ENCODE measurements at regions not wholly inside any gene's neighbourhood (a gene's known extent, or its start where the extent isn't known, plus 50 kb on each side); places are given as distances from the start of the nearest gene placed in this dataset.

DNA sequence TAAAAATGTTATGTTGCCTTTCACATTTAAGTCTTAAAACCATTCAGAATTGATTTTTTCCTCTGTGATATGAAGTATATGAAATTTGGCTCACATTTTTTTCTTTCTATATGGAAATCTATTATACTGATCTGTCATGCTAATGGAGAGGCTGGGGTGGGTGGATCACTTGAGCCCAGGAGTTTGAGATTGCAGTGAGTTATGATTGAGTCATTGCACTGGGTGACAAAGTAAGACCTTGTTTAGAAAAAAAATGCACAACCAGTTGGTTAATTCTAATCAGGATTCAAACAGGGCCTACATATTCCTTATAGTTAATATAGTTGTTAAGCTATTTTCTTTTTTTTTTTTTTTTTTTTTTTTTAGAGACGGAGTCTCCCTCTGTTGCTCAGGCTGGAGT, 230.5 kb downstream of the MFSD1 start:
- CTCF ChIA-PET: no interaction called here
- DNase-seq: no peak
- WGBS (ENCODE audit: low lambda C conversion rate): 88% methylated on average over 1 of the region's 1 CpG

More for the DNA sequence above, 230.5 kb downstream of the MFSD1 start:
- Histone ChIP-seq H3K27ac (ENCODE audit: low read depth in 2 of 2, low read length in 1 of 2) (no peak overlapping the region), H3K4me3 (ENCODE audit: low read depth in 2 of 2, low read length in 1 of 2) (no peak overlapping the region), H3K27me3 (ENCODE audit: insufficient read depth) (no peaks in the 10 kb centered on the region), H3K9ac (no peak overlapping the region), H3F3A (replicated peaks; ENCODE audit: insufficient read depth) (no peaks in the 10 kb centered on the region), H3K9me2 (no peaks in the 10 kb centered on the region), H3K4me1 (ENCODE audit: control insufficient read depth in 1 of 2, insufficient read depth in 2 of 2, low read depth in 1 of 2, low read length in 1 of 2) (no peaks in the 10 kb centered on the region; a peak in 1 of 4 replicates), H3K4me2 (no peak overlapping the region), H3K36me3 (replicated peaks in 1 of 2; ENCODE audit: control insufficient read depth in 1 of 2, insufficient read depth in 2 of 2, low read length in 1 of 2) (no peaks in the 10 kb centered on the region), H3K9me3 (no peaks in the 10 kb centered on the region), H4K20me1 (ENCODE audit: insufficient read depth) (no peaks in the 10 kb centered on the region), H2AFZ (ENCODE audit: low read depth) (no peak overlapping the region), H3K79me2 (ENCODE audit: insufficient read depth) (no peaks in the 10 kb centered on the region)
- TF ChIP-seq POLR2AphosphoS5 (IDR thresholded peaks at IDR 0.05; ENCODE audit: low read depth, low read length): no peak
- TF ChIP-seq GABPA (IDR thresholded peaks at IDR 0.05; ENCODE audit: low read depth): no peak
- TF ChIP-seq RXRA (IDR thresholded peaks at IDR 0.05; ENCODE audit: borderline replicate concordance, low read depth): no peak
- TF ChIP-seq TEAD4 (IDR thresholded peaks at IDR 0.05; ENCODE audit: borderline replicate concordance, insufficient read depth): no peak
- no peak for TF ChIP-seq NRF1 (IDR thresholded peaks at IDR 0.05; ENCODE audit: low read depth, low read length)
- TF ChIP-seq, protein P1, sequence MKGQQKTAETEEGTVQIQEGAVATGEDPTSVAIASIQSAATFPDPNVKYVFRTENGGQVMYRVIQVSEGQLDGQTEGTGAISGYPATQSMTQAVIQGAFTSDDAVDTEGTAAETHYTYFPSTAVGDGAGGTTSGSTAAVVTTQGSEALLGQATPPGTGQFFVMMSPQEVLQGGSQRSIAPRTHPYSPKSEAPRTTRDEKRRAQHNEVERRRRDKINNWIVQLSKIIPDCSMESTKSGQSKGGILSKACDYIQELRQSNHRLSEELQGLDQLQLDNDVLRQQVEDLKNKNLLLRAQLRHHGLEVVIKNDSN (IDR thresholded peaks at IDR 0.05; ENCODE audit: borderline replicate concordance, low read depth): no peak
- TF ChIP-seq, protein P2, sequence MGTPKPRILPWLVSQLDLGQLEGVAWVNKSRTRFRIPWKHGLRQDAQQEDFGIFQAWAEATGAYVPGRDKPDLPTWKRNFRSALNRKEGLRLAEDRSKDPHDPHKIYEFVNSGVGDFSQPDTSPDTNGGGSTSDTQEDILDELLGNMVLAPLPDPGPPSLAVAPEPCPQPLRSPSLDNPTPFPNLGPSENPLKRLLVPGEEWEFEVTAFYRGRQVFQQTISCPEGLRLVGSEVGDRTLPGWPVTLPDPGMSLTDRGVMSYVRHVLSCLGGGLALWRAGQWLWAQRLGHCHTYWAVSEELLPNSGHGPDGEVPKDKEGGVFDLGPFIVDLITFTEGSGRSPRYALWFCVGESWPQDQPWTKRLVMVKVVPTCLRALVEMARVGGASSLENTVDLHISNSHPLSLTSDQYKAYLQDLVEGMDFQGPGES (IDR thresholded peaks at IDR 0.05; ENCODE audit: low read depth, low read length): no peak
- TF ChIP-seq, protein P3, sequence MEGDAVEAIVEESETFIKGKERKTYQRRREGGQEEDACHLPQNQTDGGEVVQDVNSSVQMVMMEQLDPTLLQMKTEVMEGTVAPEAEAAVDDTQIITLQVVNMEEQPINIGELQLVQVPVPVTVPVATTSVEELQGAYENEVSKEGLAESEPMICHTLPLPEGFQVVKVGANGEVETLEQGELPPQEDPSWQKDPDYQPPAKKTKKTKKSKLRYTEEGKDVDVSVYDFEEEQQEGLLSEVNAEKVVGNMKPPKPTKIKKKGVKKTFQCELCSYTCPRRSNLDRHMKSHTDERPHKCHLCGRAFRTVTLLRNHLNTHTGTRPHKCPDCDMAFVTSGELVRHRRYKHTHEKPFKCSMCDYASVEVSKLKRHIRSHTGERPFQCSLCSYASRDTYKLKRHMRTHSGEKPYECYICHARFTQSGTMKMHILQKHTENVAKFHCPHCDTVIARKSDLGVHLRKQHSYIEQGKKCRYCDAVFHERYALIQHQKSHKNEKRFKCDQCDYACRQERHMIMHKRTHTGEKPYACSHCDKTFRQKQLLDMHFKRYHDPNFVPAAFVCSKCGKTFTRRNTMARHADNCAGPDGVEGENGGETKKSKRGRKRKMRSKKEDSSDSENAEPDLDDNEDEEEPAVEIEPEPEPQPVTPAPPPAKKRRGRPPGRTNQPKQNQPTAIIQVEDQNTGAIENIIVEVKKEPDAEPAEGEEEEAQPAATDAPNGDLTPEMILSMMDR (IDR thresholded peaks at IDR 0.05): no peak
- TF ChIP-seq, protein P4, sequence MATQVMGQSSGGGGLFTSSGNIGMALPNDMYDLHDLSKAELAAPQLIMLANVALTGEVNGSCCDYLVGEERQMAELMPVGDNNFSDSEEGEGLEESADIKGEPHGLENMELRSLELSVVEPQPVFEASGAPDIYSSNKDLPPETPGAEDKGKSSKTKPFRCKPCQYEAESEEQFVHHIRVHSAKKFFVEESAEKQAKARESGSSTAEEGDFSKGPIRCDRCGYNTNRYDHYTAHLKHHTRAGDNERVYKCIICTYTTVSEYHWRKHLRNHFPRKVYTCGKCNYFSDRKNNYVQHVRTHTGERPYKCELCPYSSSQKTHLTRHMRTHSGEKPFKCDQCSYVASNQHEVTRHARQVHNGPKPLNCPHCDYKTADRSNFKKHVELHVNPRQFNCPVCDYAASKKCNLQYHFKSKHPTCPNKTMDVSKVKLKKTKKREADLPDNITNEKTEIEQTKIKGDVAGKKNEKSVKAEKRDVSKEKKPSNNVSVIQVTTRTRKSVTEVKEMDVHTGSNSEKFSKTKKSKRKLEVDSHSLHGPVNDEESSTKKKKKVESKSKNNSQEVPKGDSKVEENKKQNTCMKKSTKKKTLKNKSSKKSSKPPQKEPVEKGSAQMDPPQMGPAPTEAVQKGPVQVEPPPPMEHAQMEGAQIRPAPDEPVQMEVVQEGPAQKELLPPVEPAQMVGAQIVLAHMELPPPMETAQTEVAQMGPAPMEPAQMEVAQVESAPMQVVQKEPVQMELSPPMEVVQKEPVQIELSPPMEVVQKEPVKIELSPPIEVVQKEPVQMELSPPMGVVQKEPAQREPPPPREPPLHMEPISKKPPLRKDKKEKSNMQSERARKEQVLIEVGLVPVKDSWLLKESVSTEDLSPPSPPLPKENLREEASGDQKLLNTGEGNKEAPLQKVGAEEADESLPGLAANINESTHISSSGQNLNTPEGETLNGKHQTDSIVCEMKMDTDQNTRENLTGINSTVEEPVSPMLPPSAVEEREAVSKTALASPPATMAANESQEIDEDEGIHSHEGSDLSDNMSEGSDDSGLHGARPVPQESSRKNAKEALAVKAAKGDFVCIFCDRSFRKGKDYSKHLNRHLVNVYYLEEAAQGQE (IDR thresholded peaks at IDR 0.05; ENCODE audit: low read depth, low read length): no peak
- TF ChIP-seq JUND (IDR thresholded peaks at IDR 0.05): no peak
- TF ChIP-seq, protein P5, sequence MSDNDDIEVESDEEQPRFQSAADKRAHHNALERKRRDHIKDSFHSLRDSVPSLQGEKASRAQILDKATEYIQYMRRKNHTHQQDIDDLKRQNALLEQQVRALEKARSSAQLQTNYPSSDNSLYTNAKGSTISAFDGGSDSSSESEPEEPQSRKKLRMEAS (IDR thresholded peaks at IDR 0.05; ENCODE audit: low read depth): no peak
- TF ChIP-seq SMC3 (IDR thresholded peaks at IDR 0.05; ENCODE audit: low read depth, low read length): no peak
- TF ChIP-seq SIN3A (IDR thresholded peaks at IDR 0.05; ENCODE audit: borderline replicate concordance, low read depth, low read length): no peak
- no peak for TF ChIP-seq CHD2 (IDR thresholded peaks at IDR 0.05; ENCODE audit: low read length, partially characterized antibody)
- no peak for TF ChIP-seq GATA2 (CRISPR knock-in tag; IDR thresholded peaks at IDR 0.05)
- POLR2A ChIA-PET: no interaction called here
